ENCODE measurements at regions not wholly inside any gene's neighbourhood (a gene's known extent, or its start where the extent isn't known, plus 50 kb on each side); places are given as distances from the start of the nearest gene placed in this dataset.

DNA sequence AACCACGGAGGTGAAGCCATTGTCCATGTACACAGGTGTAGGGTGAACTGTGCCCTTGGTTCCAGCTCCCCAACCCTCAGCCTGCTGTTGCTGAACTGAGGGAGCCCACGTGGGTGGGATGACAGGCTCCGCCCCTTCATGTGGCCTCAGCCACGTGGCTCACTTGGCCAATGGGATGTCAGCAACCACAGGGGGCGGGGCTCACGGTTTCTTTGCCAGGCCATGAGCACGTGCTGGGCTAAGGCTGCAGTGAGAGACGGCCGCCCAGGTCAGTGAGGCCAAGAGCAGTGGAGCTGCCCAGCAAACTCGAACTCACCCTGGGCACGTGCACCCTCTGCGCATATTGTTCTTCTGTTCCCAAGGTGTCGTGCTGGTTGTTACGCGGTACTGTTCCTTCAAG is 282.6 kb downstream of the IRF8 start:
- TF ChIP-seq, protein P1, sequence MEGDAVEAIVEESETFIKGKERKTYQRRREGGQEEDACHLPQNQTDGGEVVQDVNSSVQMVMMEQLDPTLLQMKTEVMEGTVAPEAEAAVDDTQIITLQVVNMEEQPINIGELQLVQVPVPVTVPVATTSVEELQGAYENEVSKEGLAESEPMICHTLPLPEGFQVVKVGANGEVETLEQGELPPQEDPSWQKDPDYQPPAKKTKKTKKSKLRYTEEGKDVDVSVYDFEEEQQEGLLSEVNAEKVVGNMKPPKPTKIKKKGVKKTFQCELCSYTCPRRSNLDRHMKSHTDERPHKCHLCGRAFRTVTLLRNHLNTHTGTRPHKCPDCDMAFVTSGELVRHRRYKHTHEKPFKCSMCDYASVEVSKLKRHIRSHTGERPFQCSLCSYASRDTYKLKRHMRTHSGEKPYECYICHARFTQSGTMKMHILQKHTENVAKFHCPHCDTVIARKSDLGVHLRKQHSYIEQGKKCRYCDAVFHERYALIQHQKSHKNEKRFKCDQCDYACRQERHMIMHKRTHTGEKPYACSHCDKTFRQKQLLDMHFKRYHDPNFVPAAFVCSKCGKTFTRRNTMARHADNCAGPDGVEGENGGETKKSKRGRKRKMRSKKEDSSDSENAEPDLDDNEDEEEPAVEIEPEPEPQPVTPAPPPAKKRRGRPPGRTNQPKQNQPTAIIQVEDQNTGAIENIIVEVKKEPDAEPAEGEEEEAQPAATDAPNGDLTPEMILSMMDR (IDR thresholded peaks at IDR 0.05; ENCODE audit: insufficient read depth, low read length), result no peak
- TF ChIP-seq POLR2AphosphoS5 (IDR thresholded peaks at IDR 0.05; ENCODE audit: low read depth) (no peak), GABPA (IDR thresholded peaks at IDR 0.05; ENCODE audit: low read depth) (no peak)
- TF ChIP-seq, protein P2, sequence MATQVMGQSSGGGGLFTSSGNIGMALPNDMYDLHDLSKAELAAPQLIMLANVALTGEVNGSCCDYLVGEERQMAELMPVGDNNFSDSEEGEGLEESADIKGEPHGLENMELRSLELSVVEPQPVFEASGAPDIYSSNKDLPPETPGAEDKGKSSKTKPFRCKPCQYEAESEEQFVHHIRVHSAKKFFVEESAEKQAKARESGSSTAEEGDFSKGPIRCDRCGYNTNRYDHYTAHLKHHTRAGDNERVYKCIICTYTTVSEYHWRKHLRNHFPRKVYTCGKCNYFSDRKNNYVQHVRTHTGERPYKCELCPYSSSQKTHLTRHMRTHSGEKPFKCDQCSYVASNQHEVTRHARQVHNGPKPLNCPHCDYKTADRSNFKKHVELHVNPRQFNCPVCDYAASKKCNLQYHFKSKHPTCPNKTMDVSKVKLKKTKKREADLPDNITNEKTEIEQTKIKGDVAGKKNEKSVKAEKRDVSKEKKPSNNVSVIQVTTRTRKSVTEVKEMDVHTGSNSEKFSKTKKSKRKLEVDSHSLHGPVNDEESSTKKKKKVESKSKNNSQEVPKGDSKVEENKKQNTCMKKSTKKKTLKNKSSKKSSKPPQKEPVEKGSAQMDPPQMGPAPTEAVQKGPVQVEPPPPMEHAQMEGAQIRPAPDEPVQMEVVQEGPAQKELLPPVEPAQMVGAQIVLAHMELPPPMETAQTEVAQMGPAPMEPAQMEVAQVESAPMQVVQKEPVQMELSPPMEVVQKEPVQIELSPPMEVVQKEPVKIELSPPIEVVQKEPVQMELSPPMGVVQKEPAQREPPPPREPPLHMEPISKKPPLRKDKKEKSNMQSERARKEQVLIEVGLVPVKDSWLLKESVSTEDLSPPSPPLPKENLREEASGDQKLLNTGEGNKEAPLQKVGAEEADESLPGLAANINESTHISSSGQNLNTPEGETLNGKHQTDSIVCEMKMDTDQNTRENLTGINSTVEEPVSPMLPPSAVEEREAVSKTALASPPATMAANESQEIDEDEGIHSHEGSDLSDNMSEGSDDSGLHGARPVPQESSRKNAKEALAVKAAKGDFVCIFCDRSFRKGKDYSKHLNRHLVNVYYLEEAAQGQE (IDR thresholded peaks at IDR 0.05; ENCODE audit: insufficient replicate concordance, low read depth), result no peak

All from HL-60 (cell line).